H9 (cell line): ENCODE measurements at regions not wholly inside any gene's neighbourhood (a gene's known extent, or its start where the extent isn't known, plus 50 kb on each side); places are given as distances from the start of the nearest gene placed in this dataset.

Source experiments
- DNase-seq: peaks from one replicate; pipeline ENCODE4 v3.0.0-alpha.2; 2017
- H2AFZ ChIP-seq: one replicate; pipeline ENCODE4 v1.6.1; 2013; ENCODE audit warnings: mild to moderate bottlenecking, low read length, control low read depth, moderate library complexity
- H2AK5ac ChIP-seq: 2 replicates; pipeline ENCODE4 v1.6.1; 2013; ENCODE audit warnings: low read length, control low read depth, mixed read lengths; ENCODE audit not compliant: insufficient read length
- H2BK120ac ChIP-seq: one replicate; pipeline ENCODE4 v1.6.1; 2013; ENCODE audit warnings: low read depth, mild to moderate bottlenecking, low read length, control low read depth, inconsistent platforms; ENCODE audit not compliant: poor library complexity, severe bottlenecking
- H2BK12ac ChIP-seq: 2 replicates; pipeline ENCODE4 v1.6.1; 2013; ENCODE audit warnings: low read length, control low read depth, mixed read lengths, low read depth; ENCODE audit not compliant: insufficient read length
- H2BK15ac ChIP-seq: 2 replicates; pipeline ENCODE4 v1.6.1; 2013; ENCODE audit warnings: low read depth, low read length, control low read depth
- H2BK20ac ChIP-seq: one replicate; pipeline ENCODE4 v1.6.1; 2013; ENCODE audit warnings: low read depth, mild to moderate bottlenecking, low read length, control low read depth, inconsistent platforms; ENCODE audit not compliant: poor library complexity, severe bottlenecking
- H2BK5ac ChIP-seq: 2 replicates; pipeline ENCODE4 v1.6.1; 2013; ENCODE audit warnings: low read length, control low read depth, mixed read lengths; ENCODE audit not compliant: insufficient read length
- H3K14ac ChIP-seq: 2 replicates; pipeline ENCODE4 v1.6.1; 2013; ENCODE audit warnings: low read length, control low read depth; ENCODE audit not compliant: insufficient read depth
- H3K18ac ChIP-seq: 2 replicates; pipeline ENCODE4 v1.6.1; 2013; ENCODE audit warnings: low read depth, mild to moderate bottlenecking, mixed read lengths, low read length, control low read depth; ENCODE audit not compliant: insufficient read length
- H3K23ac ChIP-seq: 2 replicates; pipeline ENCODE4 v1.6.1; 2013; ENCODE audit warnings: low read length, control low read depth, mixed read lengths, low read depth; ENCODE audit not compliant: insufficient read length
- H3K23me2 ChIP-seq: 2 replicates; pipeline ENCODE4 v1.6.1; 2013; ENCODE audit warnings: low read depth, mild to moderate bottlenecking, mixed read lengths, low read length, control low read depth; ENCODE audit not compliant: insufficient read length, poor library complexity, severe bottlenecking
- H3K27ac ChIP-seq: 2 replicates; pipeline ENCODE4 v1.5.1; 2013; ENCODE audit warnings: low read length, control low read depth, mixed read lengths, low read depth; ENCODE audit not compliant: insufficient read length
- H3K27me3 ChIP-seq: 2 replicates; pipeline ENCODE4 v1.6.1; 2013; ENCODE audit warnings: low read length, control low read depth, inconsistent platforms; ENCODE audit not compliant: insufficient read depth
- H3K4ac ChIP-seq: 2 replicates; pipeline ENCODE4 v1.6.1; 2013; ENCODE audit warnings: low read depth, mild to moderate bottlenecking, control low read depth, inconsistent platforms, low read length, moderate library complexity
- H3K4me1 ChIP-seq: 2 replicates; pipeline ENCODE4 v1.6.1; 2013; ENCODE audit warnings: low read length, control low read depth, inconsistent platforms; ENCODE audit not compliant: insufficient read depth
- H3K4me2 ChIP-seq: 2 replicates; pipeline ENCODE4 v1.6.1; 2013; ENCODE audit warnings: low read length, control low read depth, mixed read lengths; ENCODE audit not compliant: insufficient read length, insufficient read depth
- H3K56ac ChIP-seq: 2 replicates; pipeline ENCODE4 v1.6.1; 2013; ENCODE audit warnings: low read depth, mild to moderate bottlenecking, mixed read lengths, low read length, control low read depth; ENCODE audit not compliant: insufficient read length
- H3K79me1 ChIP-seq: 2 replicates; pipeline ENCODE4 v1.6.1; 2013; ENCODE audit warnings: low read depth, mild to moderate bottlenecking, moderate library complexity, low read length, control low read depth, inconsistent platforms; ENCODE audit not compliant: insufficient read depth, poor library complexity, severe bottlenecking
- H3K79me2 ChIP-seq: 2 replicates; pipeline ENCODE4 v1.6.1; 2013; ENCODE audit warnings: low read length, control low read depth, inconsistent platforms; ENCODE audit not compliant: insufficient read depth
- H3K9ac ChIP-seq: 2 replicates; pipeline ENCODE4 v1.6.1; 2013; ENCODE audit warnings: low read length, control low read depth, mixed read lengths; ENCODE audit not compliant: insufficient read length; ENCODE audit errors: extremely low read depth
- H3K9me3 ChIP-seq: one replicate; pipeline ENCODE4 v1.6.1; 2013; ENCODE audit warnings: low read depth, low read length, inconsistent platforms; ENCODE audit not compliant: control insufficient read depth
- H3T11ph ChIP-seq: one replicate; pipeline ENCODE4 v1.6.1; 2013; ENCODE audit warnings: mild to moderate bottlenecking, low read length, control low read depth, inconsistent platforms
- H4K20me1 ChIP-seq: one replicate; pipeline ENCODE4 v1.6.1; 2013; ENCODE audit not compliant: control insufficient read depth, insufficient read length, insufficient read depth
- H4K5ac ChIP-seq: 2 replicates; pipeline ENCODE4 v1.6.1; 2013; ENCODE audit warnings: low read depth, mild to moderate bottlenecking, mixed read lengths, low read length, control low read depth; ENCODE audit not compliant: insufficient read length
- H4K8ac ChIP-seq: replicated peaks from 2 replicates; pipeline ENCODE4 v1.6.1; 2013; ENCODE audit warnings: low read length, control low read depth, mixed read lengths, low read depth; ENCODE audit not compliant: insufficient read length
- H4K91ac ChIP-seq: 2 replicates; pipeline ENCODE4 v1.6.1; 2013; ENCODE audit warnings: low read depth, mild to moderate bottlenecking, moderate library complexity, mixed read lengths, low read length, control low read depth; ENCODE audit not compliant: insufficient read length
- H3K27ac Mint-ChIP-seq, 3 experiments: 2 replicates in 2 of 3; 3 replicates in 1 of 3; pipeline ENCODE4 v1.8.0; 2020 to 2021; ENCODE audit warnings: mixed read lengths in 3 of 3, mild to moderate bottlenecking in 1 of 3, moderate library complexity in 1 of 3
- H3K27me3 Mint-ChIP-seq: 2 replicates; pipeline ENCODE4 v1.8.0; 2021; ENCODE audit warnings: low read depth, mild to moderate bottlenecking, moderate library complexity, mixed read lengths
- H3K36me3 Mint-ChIP-seq, 3 experiments: 2 replicates in 2 of 3; 3 replicates in 1 of 3; pipeline ENCODE4 v1.8.0; 2020 to 2021; ENCODE audit warnings: low read depth in 3 of 3, mixed read lengths in 3 of 3; ENCODE audit not compliant: insufficient read depth in 1 of 3
- H3K4me1 Mint-ChIP-seq, 2 experiments: 2 replicates each; pipeline ENCODE4 v1.8.0; 2020; ENCODE audit warnings: mixed read lengths in 2 of 2
- H3K4me3 Mint-ChIP-seq, 2 experiments: 2 replicates in 1 of 2; 3 replicates in 1 of 2; pipeline ENCODE4 v1.8.0; 2020 to 2021; ENCODE audit warnings: mild to moderate bottlenecking in 2 of 2, mixed read lengths in 2 of 2, moderate library complexity in 1 of 2
- H3K9me3 Mint-ChIP-seq, 2 experiments: 2 replicates in 1 of 2; 3 replicates in 1 of 2; pipeline ENCODE4 v1.8.0; 2020; ENCODE audit warnings: mild to moderate bottlenecking in 2 of 2, mixed read lengths in 2 of 2, moderate library complexity in 1 of 2
- WGBS: extraction: QIAGEN DNeasy Blood & Tissue Kit; methylation state at CpG from one replicate; pipeline ENCODE4 v1.1.7; 2013; ENCODE audit warnings: missing lambda C conversion rate, low lambda C conversion rate, mixed read lengths; ENCODE audit not compliant: insufficient read length; ENCODE audit errors: extremely low coverage; 5-methylcytosine and 5-hydroxymethylcytosine counted together
- TF ChIP-seq, protein P1 (sequence below): fragments of 200-600 bp; sonication (generic); conservative IDR thresholded peaks from 3 replicates; pipeline ENCODE4 v1.8.0; 2021; ENCODE audit warnings: antibody characterized with exemption, mild to moderate bottlenecking

DNA sequence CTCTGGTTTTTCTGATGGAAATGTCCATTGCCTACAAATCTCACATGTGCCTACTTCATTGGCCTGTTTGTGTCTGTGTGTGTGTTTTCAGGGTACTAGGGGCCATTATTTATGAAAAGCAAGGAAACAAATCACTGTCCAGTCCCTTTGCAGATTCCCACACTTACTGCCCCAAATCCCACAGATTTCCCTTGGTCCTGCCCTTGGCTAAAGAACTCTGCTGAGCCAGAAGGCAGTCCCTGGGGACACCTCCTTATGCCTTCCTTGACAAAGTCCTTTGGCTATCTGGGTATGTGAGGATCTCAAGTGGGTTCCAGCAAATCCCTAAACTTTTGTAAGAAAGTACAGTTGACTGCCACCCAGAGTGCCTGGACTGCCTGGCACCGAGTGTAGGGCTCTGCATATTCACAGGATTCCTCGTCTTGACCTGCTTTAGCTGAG is 388.1 kb downstream of the BCAT1 start:
- Histone ChIP-seq H3K18ac (no peak overlapping the region), H4K20me1 (no peaks in the 10 kb centered on the region), H2BK20ac (no peak overlapping the region), H3K79me2 (no peaks in the 10 kb centered on the region), H2BK5ac (no peak overlapping the region), H3K14ac (no peak overlapping the region), H3K79me1 (no peaks in the 10 kb centered on the region), H3K4ac (no peak overlapping the region), H2BK120ac (no peak overlapping the region), H2BK12ac (no peak overlapping the region), H3K9ac (no peak overlapping the region), H3K27ac (no peak overlapping the region), H4K91ac (no peak overlapping the region), H3K4me1 (peaks cover 1% of the 10 kb centered on the region; the same call in 1 of the 2 replicates), H3K23me2 (peaks cover 28% of the 10 kb centered on the region), H2BK15ac (no peak overlapping the region), H3K9me3 (no peaks in the 10 kb centered on the region), H4K8ac (no peak overlapping the region), H3K4me2 (peak overlapping the region; percentile 97), H2AK5ac (no peak overlapping the region), H3T11ph (no peak overlapping the region), H2AFZ (no peak overlapping the region), H3K56ac (no peak overlapping the region), H3K27me3 (peaks cover 5% of the 10 kb centered on the region; the same call in 1 of the 2 replicates), H4K5ac (no peak overlapping the region), H3K23ac (no peak overlapping the region)
- no peak for DNase-seq
- Mint-ChIP-seq H3K36me3 (no peaks in the 10 kb centered on the region; a peak in 3 of 7 replicates), H3K4me1 (peaks cover 36 to 48% of the 10 kb centered on the region in 2 experiments), H3K27ac (peak overlapping the region in 1 of 3 experiments; percentile 52; a peak in 3 of 7 replicates), H3K27me3 (peaks cover 42% of the 10 kb centered on the region), H3K4me3 (peak overlapping the region; percentile 78 to 94), H3K9me3 (no peaks in the 10 kb centered on the region)
- TF ChIP-seq, protein P1, sequence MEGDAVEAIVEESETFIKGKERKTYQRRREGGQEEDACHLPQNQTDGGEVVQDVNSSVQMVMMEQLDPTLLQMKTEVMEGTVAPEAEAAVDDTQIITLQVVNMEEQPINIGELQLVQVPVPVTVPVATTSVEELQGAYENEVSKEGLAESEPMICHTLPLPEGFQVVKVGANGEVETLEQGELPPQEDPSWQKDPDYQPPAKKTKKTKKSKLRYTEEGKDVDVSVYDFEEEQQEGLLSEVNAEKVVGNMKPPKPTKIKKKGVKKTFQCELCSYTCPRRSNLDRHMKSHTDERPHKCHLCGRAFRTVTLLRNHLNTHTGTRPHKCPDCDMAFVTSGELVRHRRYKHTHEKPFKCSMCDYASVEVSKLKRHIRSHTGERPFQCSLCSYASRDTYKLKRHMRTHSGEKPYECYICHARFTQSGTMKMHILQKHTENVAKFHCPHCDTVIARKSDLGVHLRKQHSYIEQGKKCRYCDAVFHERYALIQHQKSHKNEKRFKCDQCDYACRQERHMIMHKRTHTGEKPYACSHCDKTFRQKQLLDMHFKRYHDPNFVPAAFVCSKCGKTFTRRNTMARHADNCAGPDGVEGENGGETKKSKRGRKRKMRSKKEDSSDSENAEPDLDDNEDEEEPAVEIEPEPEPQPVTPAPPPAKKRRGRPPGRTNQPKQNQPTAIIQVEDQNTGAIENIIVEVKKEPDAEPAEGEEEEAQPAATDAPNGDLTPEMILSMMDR, result no peak
- no CpG with 5 or more reads among the region's 2 CpGs for WGBS
